ENCODE measurements at regions not wholly inside any gene's neighbourhood (a gene's known extent, or its start where the extent isn't known, plus 50 kb on each side); places are given as distances from the start of the nearest gene placed in this dataset.

DNA sequence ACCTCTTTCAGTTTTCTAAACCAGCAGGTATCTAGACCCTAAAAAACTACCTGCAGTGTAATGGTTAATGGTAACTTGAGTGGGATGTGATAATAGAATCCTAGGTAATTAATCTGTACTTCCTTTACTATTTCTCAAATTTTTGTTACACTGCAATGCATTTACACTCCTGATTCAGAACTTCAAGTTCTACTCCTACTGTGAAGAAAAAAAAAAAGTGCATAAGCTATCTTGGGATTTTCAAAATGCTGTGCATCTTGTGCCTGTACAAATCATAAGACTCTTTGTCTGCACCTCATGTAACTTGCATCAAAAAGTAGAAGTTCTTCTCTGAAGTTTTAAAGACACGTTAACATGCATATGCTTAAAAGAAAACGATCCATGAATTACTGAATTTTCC, 554.1 kb downstream of the CETN3 start:
- Mint-ChIP-seq H3K9me3 (ENCODE audit: low read depth) (peaks cover 9% of the 10 kb centered on the region), H3K4me1 (ENCODE audit: low read depth) (peaks cover 4% of the 10 kb centered on the region), H3K27me3 (no peaks in the 10 kb centered on the region), H3K4me3 (ENCODE audit: low read depth) (no peak overlapping the region), H3K27ac (no peak overlapping the region), H3K36me3 (ENCODE audit: insufficient read depth) (peaks cover 2% of the 10 kb centered on the region)
- TF ChIP-seq CTCF (IDR thresholded peaks at IDR 0.05; ENCODE audit: unreplicated experiment), result no peak
- DNase-seq (ENCODE audit: low spot score, unreplicated experiment), result no peak

DNA sequence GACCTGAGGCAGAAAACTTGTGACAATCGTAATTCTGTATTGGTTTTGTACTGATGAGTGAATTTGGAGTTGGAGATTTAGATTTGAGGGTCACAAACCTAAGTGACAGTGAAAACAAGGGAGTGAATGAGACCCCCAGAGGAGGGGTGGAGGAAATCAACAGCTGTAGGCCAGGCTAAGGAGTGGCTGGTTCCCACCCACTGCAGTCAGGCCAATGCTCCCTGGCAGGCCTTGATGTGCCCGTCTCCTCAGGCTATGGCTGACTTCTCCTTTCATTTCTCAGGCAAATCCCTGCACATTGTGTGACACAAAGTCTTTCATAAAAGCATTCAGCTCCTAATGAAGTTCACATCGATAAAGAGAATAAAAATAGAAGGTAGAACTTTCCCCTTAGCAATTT, 557.6 kb downstream of the CETN3 start:
- Mint-ChIP-seq H3K4me3 (ENCODE audit: low read depth) (no peak overlapping the region), H3K9me3 (ENCODE audit: low read depth) (no peaks in the 10 kb centered on the region), H3K27me3 (no peaks in the 10 kb centered on the region), H3K36me3 (ENCODE audit: insufficient read depth) (no peaks in the 10 kb centered on the region), H3K27ac (no peak overlapping the region), H3K4me1 (ENCODE audit: low read depth) (peaks cover 6% of the 10 kb centered on the region)
- no peak for TF ChIP-seq CTCF (IDR thresholded peaks at IDR 0.05; ENCODE audit: unreplicated experiment)
- DNase-seq (ENCODE audit: low spot score, unreplicated experiment), result no peak

DNA sequence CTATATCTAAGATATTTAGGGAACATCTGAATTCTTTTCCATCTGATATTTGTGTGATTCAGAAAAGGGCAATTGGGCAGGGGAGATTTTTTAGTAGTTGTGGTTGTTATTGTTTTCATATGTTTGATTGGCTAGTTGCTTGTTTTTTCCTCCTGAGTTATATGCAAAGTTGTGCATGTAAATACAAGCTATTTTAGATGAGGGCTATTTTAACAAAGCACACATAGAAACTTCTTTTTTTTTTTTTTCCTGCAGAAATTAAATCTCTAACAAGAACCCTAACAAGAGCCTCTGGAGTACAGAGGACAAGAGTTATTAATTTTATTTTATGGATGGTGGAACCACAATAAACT, 559.1 kb downstream of the CETN3 start:
- Mint-ChIP-seq H3K9me3 (ENCODE audit: low read depth) (no peaks in the 10 kb centered on the region), H3K27ac (no peak overlapping the region), H3K4me1 (ENCODE audit: low read depth) (peaks cover 6% of the 10 kb centered on the region), H3K4me3 (ENCODE audit: low read depth) (no peak overlapping the region), H3K27me3 (no peaks in the 10 kb centered on the region), H3K36me3 (ENCODE audit: insufficient read depth) (no peaks in the 10 kb centered on the region)
- TF ChIP-seq CTCF (IDR thresholded peaks at IDR 0.05; ENCODE audit: unreplicated experiment), result no peak
- DNase-seq (ENCODE audit: low spot score, unreplicated experiment), result no peak

DNA sequence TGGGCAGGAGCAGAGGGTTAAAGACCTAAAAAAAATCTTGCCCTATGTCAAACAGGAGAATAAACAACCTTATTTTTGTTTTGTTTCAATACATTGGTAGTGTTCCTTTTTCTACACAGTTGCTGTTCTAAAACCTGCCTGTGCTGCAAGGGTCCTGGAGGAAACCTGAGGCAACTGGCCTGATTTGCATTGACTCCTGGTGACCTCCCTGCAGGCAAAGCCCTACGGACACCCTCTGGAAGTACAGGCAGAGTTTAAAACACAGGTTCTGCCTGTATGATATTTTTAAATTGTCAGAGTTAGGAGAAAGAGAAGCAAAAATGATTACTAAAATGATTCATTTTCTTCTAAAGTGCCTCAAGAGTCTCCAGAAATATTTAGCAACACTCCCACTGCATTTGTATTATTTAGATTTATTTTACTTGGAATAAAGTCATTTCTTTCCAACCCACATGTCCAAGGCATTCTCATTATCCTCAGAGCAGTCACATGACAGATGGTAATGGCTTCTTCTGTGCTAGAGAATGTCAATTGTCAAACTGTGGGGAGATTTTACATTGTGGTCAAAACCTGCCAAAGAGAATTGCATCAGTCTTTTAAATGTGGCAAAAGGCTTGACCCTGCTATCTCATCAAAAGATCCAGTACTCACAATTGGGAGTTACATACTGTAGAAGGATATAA, 559.6 kb downstream of the CETN3 start:
- Mint-ChIP-seq H3K9me3 (ENCODE audit: low read depth) (no peaks in the 10 kb centered on the region), H3K27ac (no peak overlapping the region), H3K4me1 (ENCODE audit: low read depth) (peaks cover 6% of the 10 kb centered on the region), H3K27me3 (no peaks in the 10 kb centered on the region), H3K4me3 (ENCODE audit: low read depth) (no peak overlapping the region), H3K36me3 (ENCODE audit: insufficient read depth) (no peaks in the 10 kb centered on the region)
- no peak for DNase-seq (ENCODE audit: low spot score, unreplicated experiment)
- no peak for TF ChIP-seq CTCF (IDR thresholded peaks at IDR 0.05; ENCODE audit: unreplicated experiment)

DNA sequence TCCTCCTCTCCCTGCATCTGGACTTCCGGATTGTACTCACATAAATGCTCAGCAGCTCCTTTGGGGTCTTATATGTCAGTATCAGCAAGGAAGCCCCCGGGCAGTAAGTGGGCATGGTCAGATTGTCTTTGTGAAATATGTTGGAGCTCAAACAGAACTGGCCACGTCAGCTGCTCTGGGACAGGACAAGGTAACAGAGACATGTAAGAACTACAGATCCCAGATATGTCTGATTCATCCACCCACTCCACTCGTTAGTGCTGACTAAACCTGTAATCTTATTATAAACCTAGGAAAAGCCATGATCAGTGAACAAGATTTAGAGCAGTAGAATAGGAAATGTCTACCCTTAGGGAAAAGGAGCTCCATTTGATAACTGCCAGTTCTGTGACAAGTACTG, 561.8 kb downstream of the CETN3 start:
- DNase-seq (ENCODE audit: low spot score, unreplicated experiment), result no peak
- Mint-ChIP-seq H3K9me3 (ENCODE audit: low read depth) (no peaks in the 10 kb centered on the region), H3K4me1 (ENCODE audit: low read depth) (peaks cover 6% of the 10 kb centered on the region), H3K36me3 (ENCODE audit: insufficient read depth) (no peaks in the 10 kb centered on the region), H3K27ac (no peak overlapping the region), H3K27me3 (no peaks in the 10 kb centered on the region), H3K4me3 (ENCODE audit: low read depth) (no peak overlapping the region)
- no peak for TF ChIP-seq CTCF (IDR thresholded peaks at IDR 0.05; ENCODE audit: unreplicated experiment)
